Brain microvascular endothelial cell (primary cell): ENCODE measurements at regions not wholly inside any gene's neighbourhood (a gene's known extent, or its start where the extent isn't known, plus 50 kb on each side); places are given as distances from the start of the nearest gene placed in this dataset.

Experiments
- DNase-seq: peaks from one replicate; pipeline ENCODE4 v3.0.0-alpha.2; 2020
- H3K27ac ChIP-seq: fragments of 250-450 bp; sonication (Bioruptor Pico); 2 replicates; pipeline ENCODE4 v1.5.1; 2020; ENCODE audit warnings: mild to moderate bottlenecking, moderate library complexity
- H3K27me3 ChIP-seq: fragments of 250-450 bp; sonication (Bioruptor Pico); replicated peaks from 2 replicates; pipeline ENCODE4 v1.5.1; 2020; ENCODE audit warnings: mild to moderate bottlenecking
- H3K36me3 ChIP-seq: fragments of 250-450 bp; sonication (Bioruptor Pico); replicated peaks from 2 replicates; pipeline ENCODE4 v1.5.1; 2020; ENCODE audit warnings: mild to moderate bottlenecking
- H3K4me3 ChIP-seq: 2 replicates; pipeline ENCODE4 v1.5.1; 2011; ENCODE audit warnings: low read depth, mild to moderate bottlenecking, control low read depth, low read length, moderate library complexity
- CTCF ChIP-seq: IDR thresholded peaks from 2 replicates; pipeline ENCODE4 v1.5.1; 2011; ENCODE audit warnings: low read depth, mild to moderate bottlenecking, moderate library complexity, low read length, control low read depth, inconsistent platforms; ENCODE audit errors: missing control alignments
- in situ Hi-C: cut with HindIII; loops from 2 replicates; pipeline ENCODE4 v1.10.0; 2017; ENCODE audit warnings: low sequenced_read_pairs, low pct_ligation_motif_present

DNA sequence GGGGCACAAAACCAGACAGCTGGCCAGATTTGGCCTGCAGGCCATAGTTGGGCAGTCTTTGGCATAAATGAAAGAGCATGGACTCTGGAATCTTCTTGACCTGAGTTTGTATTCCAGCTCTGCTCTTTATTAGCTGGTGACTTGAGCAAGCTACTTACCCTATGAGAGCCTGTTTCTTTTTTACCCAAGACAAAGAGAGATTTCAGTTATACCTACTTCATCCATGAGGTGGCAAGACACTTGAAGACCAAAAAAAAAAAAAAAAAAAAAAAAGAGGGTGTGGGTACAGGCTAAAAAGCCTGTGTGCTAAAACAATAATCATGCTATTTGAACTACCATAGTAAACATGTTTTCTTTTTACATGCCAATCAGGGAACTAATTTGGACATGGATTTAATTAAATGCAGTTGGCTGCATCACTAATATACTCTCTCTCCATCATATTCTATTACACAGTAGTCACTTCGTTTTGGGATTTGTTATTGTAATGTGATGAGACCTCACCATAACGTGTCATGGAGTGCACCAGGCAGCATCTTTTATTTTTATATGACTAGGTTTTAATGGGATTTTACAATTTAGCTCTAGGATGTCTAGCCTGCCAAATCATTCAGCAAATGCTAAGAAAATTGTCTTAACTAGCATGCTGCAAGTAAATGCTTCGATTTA, 109.2 kb upstream of the FHIT start:
- no peak for TF ChIP-seq CTCF
- Histone ChIP-seq H3K27ac (no peak overlapping the region), H3K4me3 (no peak overlapping the region), H3K36me3 (no peaks in the 10 kb centered on the region), H3K27me3 (no peaks in the 10 kb centered on the region)
- in situ Hi-C loops: no loop called here
- DNase-seq: no peak

GRCh38 chr3:61369678-61370077, 118.4 kb upstream of the FHIT start:
- H3K4me3 ChIP-seq: no peak overlapping the region
- H3K27me3 ChIP-seq: no peaks in the 10 kb centered on the region
- TF ChIP-seq CTCF: no peak
- in situ Hi-C loops: no loop called here
- DNase-seq: no peak
- no peaks in the 10 kb centered on the region for H3K36me3 ChIP-seq
- H3K27ac ChIP-seq: no peak overlapping the region

DNA sequence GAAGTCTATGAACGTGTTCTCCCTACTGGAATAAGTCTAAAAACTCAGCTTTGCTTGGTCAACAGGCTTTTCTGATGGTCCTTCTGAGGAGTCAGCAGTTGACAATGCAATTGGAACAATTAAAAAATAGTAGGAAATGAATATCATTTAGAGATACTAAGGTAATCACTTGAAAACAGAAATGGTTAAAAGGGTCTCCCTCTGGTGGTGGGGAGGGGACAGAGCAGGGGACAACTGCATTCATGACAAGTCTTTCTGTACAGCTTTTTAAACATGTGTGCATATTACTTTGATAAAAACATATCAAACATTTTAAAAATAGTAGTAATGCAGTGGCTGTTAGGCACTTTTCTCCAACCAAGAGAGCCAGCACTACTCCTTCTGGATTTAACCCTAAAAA, 119.9 kb upstream of the FHIT start:
- no peak overlapping the region for H3K4me3 ChIP-seq
- TF ChIP-seq CTCF: peak; percentile 74
- H3K36me3 ChIP-seq: no peaks in the 10 kb centered on the region
- H3K27me3 ChIP-seq: no peaks in the 10 kb centered on the region
- no peak overlapping the region for H3K27ac ChIP-seq
- in situ Hi-C loops: no loop called here
- DNase-seq: peak; percentile 6

- Histone ChIP-seq H3K27me3 (no peaks in the 10 kb centered on the region), H3K4me3 (no peak overlapping the region), H3K36me3 (no peaks in the 10 kb centered on the region), H3K27ac (no peak overlapping the region)
- no peak for DNase-seq
- TF ChIP-seq CTCF: no peak
- in situ Hi-C loops: no loop called here
Measured at GRCh38 chr3:61372723-61373122, 121.5 kb upstream of the FHIT start.

DNA sequence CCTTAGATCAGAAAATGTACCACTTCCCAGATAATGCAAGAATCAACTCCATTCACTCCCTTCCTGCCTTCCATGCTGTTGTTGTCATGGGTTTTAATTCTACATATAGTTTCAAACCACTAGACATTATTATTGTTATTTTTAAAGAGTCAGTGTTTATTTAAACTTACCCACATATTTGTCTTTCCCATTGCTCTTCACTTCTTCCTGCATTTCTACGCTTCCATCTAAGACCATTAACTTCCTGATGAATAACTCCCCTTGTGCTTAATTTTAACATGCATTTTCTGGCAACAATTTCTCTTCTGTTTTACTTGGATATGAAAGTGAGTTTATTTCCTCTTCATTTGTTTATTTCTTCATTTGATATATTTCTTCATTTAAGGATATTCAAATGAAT, 127.1 kb upstream of the FHIT start:
- Histone ChIP-seq H3K27ac (no peak overlapping the region), H3K36me3 (no peaks in the 10 kb centered on the region), H3K4me3 (no peak overlapping the region), H3K27me3 (no peaks in the 10 kb centered on the region)
- DNase-seq: peak; percentile 2
- in situ Hi-C loops: no loop called here
- no peak for TF ChIP-seq CTCF
